ENCODE measurements at regions not wholly inside any gene's neighbourhood (a gene's known extent, or its start where the extent isn't known, plus 50 kb on each side); places are given as distances from the start of the nearest gene placed in this dataset.

GRCh38 chr17:77803726-77804125 is 154.8 kb upstream of the TNRC6C start:
- TF ChIP-seq CTCF (IDR thresholded peaks at IDR 0.05) (no peak), POLR2AphosphoS5 (IDR thresholded peaks at IDR 0.05; ENCODE audit: insufficient read depth in 1 of 2, low read depth in 1 of 2) (no peak)

Measured in vagina (tissue), 2 donors.